ENCODE measurements at regions not wholly inside any gene's neighbourhood (a gene's known extent, or its start where the extent isn't known, plus 50 kb on each side); places are given as distances from the start of the nearest gene placed in this dataset.
"Not testable (repeated sequence)": the region's sequence is repeated elsewhere in the genome, so short reads cannot be mapped to it uniquely, and the experiment has no call there.

- not testable (repeated sequence) for TF ChIP-seq CTCF (IDR thresholded peaks at IDR 0.05); JUND (IDR thresholded peaks at IDR 0.05); PBX3 (IDR thresholded peaks at IDR 0.05); SIN3A (IDR thresholded peaks at IDR 0.05; ENCODE audit: borderline replicate concordance, low read depth, low read length); MAX (IDR thresholded peaks at IDR 0.05; ENCODE audit: low read depth); CHD2 (IDR thresholded peaks at IDR 0.05; ENCODE audit: low read length, partially characterized antibody); ZBTB33 (IDR thresholded peaks at IDR 0.05; ENCODE audit: borderline replicate concordance, low read depth); GATA2 (CRISPR knock-in tag; IDR thresholded peaks at IDR 0.05); ELF1 (IDR thresholded peaks at IDR 0.05); RAD21 (IDR thresholded peaks at IDR 0.05; ENCODE audit: low read length); TAF1 (IDR thresholded peaks at IDR 0.05; ENCODE audit: borderline replicate concordance, low read depth, low read length); YY1 (IDR thresholded peaks at IDR 0.05; ENCODE audit: low read depth)
Measured at GRCh38 chr5:67722582-67722981, 493.0 kb upstream of the PIK3R1 start.
